D721Med (cell line): ENCODE measurements at regions not wholly inside any gene's neighbourhood (a gene's known extent, or its start where the extent isn't known, plus 50 kb on each side); places are given as distances from the start of the nearest gene placed in this dataset.

ENCODE experiments used
- DNase-seq: peaks from one replicate; pipeline ENCODE4 v3.0.0; 2011; ENCODE audit warnings: low spot score; ENCODE audit not compliant: insufficient read length
- FAIRE-seq: peaks from 2 replicates; lab custom pipeline; 2011; peaks lifted over from hg19 to GRCh38; lab: Jason Lieb, UNC
- CTCF ChIP-seq: IDR thresholded peaks from 2 replicates; pipeline ENCODE4 v1.5.1; 2012; ENCODE audit warnings: mild to moderate bottlenecking, control low read depth; ENCODE audit not compliant: insufficient read depth; ENCODE audit errors: missing control alignments

- no peak for DNase-seq
- FAIRE-seq = no peak
- TF ChIP-seq CTCF = no peak
Observed at GRCh38 chr10:29760138-29760900, 125.5 kb upstream of the SVIL start.

- TF ChIP-seq CTCF = no peak
- no peak for DNase-seq
- FAIRE-seq = no peak
Observed at GRCh38 chr10:29757551-29758297, 123.0 kb upstream of the SVIL start.

- DNase-seq (no peak), FAIRE-seq (no peak)
- TF ChIP-seq CTCF = no peak
Observed at GRCh38 chr10:29756451-29756850, 121.7 kb upstream of the SVIL start.

- no peak for DNase-seq
- TF ChIP-seq CTCF = no peak
- FAIRE-seq = no peak
Observed at GRCh38 chr10:29753283-29753682, 118.5 kb upstream of the SVIL start.

- DNase-seq (no peak), FAIRE-seq (no peak)
- TF ChIP-seq CTCF = no peak
Observed at GRCh38 chr10:29751684-29752083, 116.9 kb upstream of the SVIL start.

GRCh38 chr10:29751240-29751639 lies 116.5 kb upstream of the SVIL start:
- FAIRE-seq = no peak
- no peak for DNase-seq
- TF ChIP-seq CTCF = no peak

GRCh38 chr10:29749150-29749549 lies 114.4 kb upstream of the SVIL start:
- DNase-seq (no peak), FAIRE-seq (no peak)
- TF ChIP-seq CTCF = no peak
